ENCODE measurements at regions not wholly inside any gene's neighbourhood (a gene's known extent, or its start where the extent isn't known, plus 50 kb on each side); places are given as distances from the start of the nearest gene placed in this dataset.

GRCh38 chr9:105144841-105145240, 99.6 kb upstream of the SLC44A1 start:
- TF ChIP-seq, protein P1, sequence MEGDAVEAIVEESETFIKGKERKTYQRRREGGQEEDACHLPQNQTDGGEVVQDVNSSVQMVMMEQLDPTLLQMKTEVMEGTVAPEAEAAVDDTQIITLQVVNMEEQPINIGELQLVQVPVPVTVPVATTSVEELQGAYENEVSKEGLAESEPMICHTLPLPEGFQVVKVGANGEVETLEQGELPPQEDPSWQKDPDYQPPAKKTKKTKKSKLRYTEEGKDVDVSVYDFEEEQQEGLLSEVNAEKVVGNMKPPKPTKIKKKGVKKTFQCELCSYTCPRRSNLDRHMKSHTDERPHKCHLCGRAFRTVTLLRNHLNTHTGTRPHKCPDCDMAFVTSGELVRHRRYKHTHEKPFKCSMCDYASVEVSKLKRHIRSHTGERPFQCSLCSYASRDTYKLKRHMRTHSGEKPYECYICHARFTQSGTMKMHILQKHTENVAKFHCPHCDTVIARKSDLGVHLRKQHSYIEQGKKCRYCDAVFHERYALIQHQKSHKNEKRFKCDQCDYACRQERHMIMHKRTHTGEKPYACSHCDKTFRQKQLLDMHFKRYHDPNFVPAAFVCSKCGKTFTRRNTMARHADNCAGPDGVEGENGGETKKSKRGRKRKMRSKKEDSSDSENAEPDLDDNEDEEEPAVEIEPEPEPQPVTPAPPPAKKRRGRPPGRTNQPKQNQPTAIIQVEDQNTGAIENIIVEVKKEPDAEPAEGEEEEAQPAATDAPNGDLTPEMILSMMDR (IDR thresholded peaks at IDR 0.05), result no peak
- H3K27ac Mint-ChIP-seq, result peak overlapping the region in 6 of 7 donors; percentile 13 to 87 (median 52)
- H3K9me3 Mint-ChIP-seq, result peaks cover 0 to 3% (median 0%) of the 10 kb centered on the region in 7 donors
- no peaks in the 10 kb centered on the region for H3K36me3 ChIP-seq (replicated peaks in 1 of 2; ENCODE audit: control insufficient read depth in 1 of 2, insufficient read depth in 2 of 2, low read length in 2 of 2)
- no peak overlapping the region for H3K4me3 Mint-ChIP-seq
- H3K4me2 ChIP-seq (replicated peaks; ENCODE audit: extremely low read depth, low read length, poor library complexity, severe bottlenecking), result no peak overlapping the region
- H3K4me3 ChIP-seq (replicated peaks in 1 of 3; ENCODE audit: low read depth in 2 of 3, low read length in 3 of 3), result no peak overlapping the region
- H3K79me2 ChIP-seq (ENCODE audit: insufficient read depth, low read length), result no peaks in the 10 kb centered on the region
- no peaks in the 10 kb centered on the region for H4K20me1 ChIP-seq (ENCODE audit: insufficient read depth, low read length)
- no peaks in the 10 kb centered on the region for H3K9me3 ChIP-seq (replicated peaks in 1 of 2; ENCODE audit: control insufficient read depth in 1 of 2, insufficient read depth in 1 of 2, low read length in 2 of 2)
- no peaks in the 10 kb centered on the region for H3K27me3 ChIP-seq (ENCODE audit: control insufficient read depth in 2 of 2, insufficient read depth in 2 of 2, low read length in 2 of 2)
- H3K27me3 Mint-ChIP-seq (ENCODE audit: low read depth in 3 of 3), result peaks cover 0 to 3% (median 0%) of the 10 kb centered on the region in 3 donors
- no peak overlapping the region for H2AFZ ChIP-seq (ENCODE audit: insufficient read depth, low read depth, low read length, poor library complexity, severe bottlenecking)
- H3K36me3 Mint-ChIP-seq, result peaks cover 0 to 2% of the 10 kb centered on the region in 2 donors
- no peak overlapping the region for H3K9ac ChIP-seq (ENCODE audit: insufficient read depth, low read length, poor library complexity, severe bottlenecking)
- no peak overlapping the region for H3K27ac ChIP-seq (ENCODE audit: low read depth in 1 of 2, low read length in 2 of 2)
- no peak for DNase-seq
- intact Hi-C loops (cut with micrococcal nuclease), result loop anchor here (5.0 to 10.0 kb wide), 5 partner anchors 78 to 283 kb away; no protein-coding TSS in a partner anchor
- peaks cover 44 to 49% of the 10 kb centered on the region in 2 donors for H3K4me1 ChIP-seq (ENCODE audit: control insufficient read depth in 1 of 2, insufficient read depth in 2 of 2, low read length in 2 of 2)
- peaks cover 49% of the 10 kb centered on the region for H3K4me1 Mint-ChIP-seq
- WGBS (ENCODE audit: insufficient coverage), result 100% methylated on average over 1 of the region's 2 CpGs

DNA sequence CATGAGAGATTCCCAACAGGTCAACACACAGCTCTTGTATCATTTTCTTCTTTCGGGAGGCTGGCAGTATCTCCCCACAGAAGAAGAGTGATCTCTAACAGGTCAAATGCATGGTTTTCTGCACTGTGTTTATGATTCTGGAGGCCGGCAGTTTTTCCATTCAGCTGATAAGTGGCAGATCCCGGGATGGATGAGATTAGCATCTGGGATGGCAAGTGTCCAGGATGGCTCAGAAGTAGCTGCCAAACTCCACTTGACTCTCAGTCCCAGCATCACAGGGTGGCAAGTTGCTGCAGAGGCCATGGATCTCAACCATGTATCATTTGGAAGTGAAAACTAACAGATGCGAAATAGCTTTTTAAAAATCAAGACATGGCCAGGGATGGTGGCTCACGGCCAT, 97.8 kb upstream of the SLC44A1 start:
- H3K9ac ChIP-seq (ENCODE audit: insufficient read depth, low read length, poor library complexity, severe bottlenecking), result no peak overlapping the region
- H3K79me2 ChIP-seq (ENCODE audit: insufficient read depth, low read length), result no peaks in the 10 kb centered on the region
- peaks cover 31 to 36% of the 10 kb centered on the region in 2 donors for H3K4me1 ChIP-seq (ENCODE audit: control insufficient read depth in 1 of 2, insufficient read depth in 2 of 2, low read length in 2 of 2)
- intact Hi-C loops (cut with micrococcal nuclease), result loop anchor here in 1 of 2 donors (5.0 to 10.0 kb wide), 2 partner anchors 79 to 282 kb away; no protein-coding TSS in a partner anchor
- no peak overlapping the region for H2AFZ ChIP-seq (ENCODE audit: insufficient read depth, low read depth, low read length, poor library complexity, severe bottlenecking)
- no peak overlapping the region for H3K27ac ChIP-seq (ENCODE audit: low read depth in 1 of 2, low read length in 2 of 2)
- TF ChIP-seq, protein P1 (IDR thresholded peaks at IDR 0.05), result no peak
- Mint-ChIP-seq H3K27ac (no peak overlapping the region), H3K36me3 (peaks cover 0 to 2% of the 10 kb centered on the region in 2 donors), H3K9me3 (no peaks in the 10 kb centered on the region), H3K4me3 (no peak overlapping the region), H3K4me1 (peaks cover 36% of the 10 kb centered on the region), H3K27me3 (ENCODE audit: low read depth in 3 of 3) (peaks cover 0 to 3% (median 0%) of the 10 kb centered on the region in 3 donors)
- H3K27me3 ChIP-seq (ENCODE audit: control insufficient read depth in 2 of 2, insufficient read depth in 2 of 2, low read length in 2 of 2), result no peaks in the 10 kb centered on the region
- no peak for DNase-seq
- no peaks in the 10 kb centered on the region for H3K36me3 ChIP-seq (replicated peaks in 1 of 2; ENCODE audit: control insufficient read depth in 1 of 2, insufficient read depth in 2 of 2, low read length in 2 of 2)
- no peaks in the 10 kb centered on the region for H3K9me3 ChIP-seq (replicated peaks in 1 of 2; ENCODE audit: control insufficient read depth in 1 of 2, insufficient read depth in 1 of 2, low read length in 2 of 2)
- H4K20me1 ChIP-seq (ENCODE audit: insufficient read depth, low read length), result no peaks in the 10 kb centered on the region
- H3K4me3 ChIP-seq (replicated peaks in 1 of 3; ENCODE audit: low read depth in 2 of 3, low read length in 3 of 3), result no peak overlapping the region
- WGBS (ENCODE audit: insufficient coverage), result 100% methylated on average over 2 of the region's 5 CpGs
- no peak overlapping the region for H3K4me2 ChIP-seq (replicated peaks; ENCODE audit: extremely low read depth, low read length, poor library complexity, severe bottlenecking)

All from CD14-positive monocyte (primary cell).